Endothelial cell of umbilical vein (primary cell): ENCODE measurements at regions not wholly inside any gene's neighbourhood (a gene's known extent, or its start where the extent isn't known, plus 50 kb on each side); places are given as distances from the start of the nearest gene placed in this dataset.

Experiments used
- BruUV-seq: library from RNA; stranded (reverse); fragments of 400-500 nt; replicated peaks from 2 replicates; lab custom pipeline; 2021; lab: Mats Ljungman, UMichigan
- CTCF ChIA-PET: fragments of 300-600, 350-600 bp; sonication (Branson Sonifier 250); formaldehyde crosslinking; loops from one replicate; lab custom pipeline; 2021; ENCODE audit warnings: antibody characterized with exemption, inconsistent platforms; lab: Charles Lee
- POLR2A ChIA-PET: fragments of 300-600, 350-600 bp; sonication (Branson Sonifier 250); formaldehyde crosslinking; loops from one replicate; lab custom pipeline; 2021; ENCODE audit warnings: antibody characterized with exemption, inconsistent platforms; lab: Charles Lee
- DNase-seq: peaks from one replicate; pipeline ENCODE4 v3.0.0-alpha.2; 2011; ENCODE audit warnings: low read depth, low spot score
- FAIRE-seq: peaks from 2 replicates; lab custom pipeline; 2011; peaks lifted over from hg19 to GRCh38; lab: Jason Lieb, UNC
- H2AFZ ChIP-seq: 2 replicates; pipeline ENCODE4 v1.6.0; 2012; ENCODE audit warnings: low read depth, low read length, control low read depth, inconsistent platforms
- H3K27ac ChIP-seq: 2 replicates; pipeline ENCODE4 v1.5.1; 2011; ENCODE audit warnings: low read depth, mild to moderate bottlenecking, control low read depth, low read length, moderate library complexity; ENCODE audit not compliant: insufficient read depth
- H3K27me3 ChIP-seq, 2 experiments: 2 replicates each; pipeline versions ENCODE4 v1.6.0 to v1.6.1; 2011; ENCODE audit warnings: low read length in 2 of 2, mixed read lengths in 1 of 2; ENCODE audit not compliant: control insufficient read depth in 2 of 2, insufficient read depth in 2 of 2
- H3K36me3 ChIP-seq, 2 experiments: 2 replicates in 1 of 2; 3 replicates in 1 of 2; pipeline ENCODE4 v1.5.1; 2011; ENCODE audit warnings: low read length in 2 of 2, mild to moderate bottlenecking in 1 of 2, moderate library complexity in 1 of 2; ENCODE audit not compliant: control insufficient read depth in 2 of 2, insufficient read depth in 2 of 2; ENCODE audit errors: extremely low read depth in 1 of 2
- H3K4me1 ChIP-seq: 3 replicates; pipeline ENCODE4 v1.5.1; 2011; ENCODE audit warnings: mild to moderate bottlenecking, low read length; ENCODE audit not compliant: control insufficient read depth, insufficient read depth; ENCODE audit errors: extremely low read depth
- H3K4me2 ChIP-seq: 2 replicates; pipeline ENCODE4 v1.6.1; 2011; ENCODE audit warnings: low read length, control low read depth, mixed read lengths; ENCODE audit not compliant: insufficient read depth
- H3K4me3 ChIP-seq, 3 experiments: fragments of 200-600 bp in 1 of 3; sonication (generic), shearing (Covaris generic) in 1 of 3; replicated peaks in 1 of 3; 2 replicates each; pipeline ENCODE4 v1.5.1; 2011 to 2016; ENCODE audit warnings: control low read depth in 3 of 3, low read length in 3 of 3, mild to moderate bottlenecking in 2 of 3, inconsistent platforms in 1 of 3, low read depth in 1 of 3, moderate library complexity in 1 of 3; ENCODE audit not compliant: insufficient read depth in 1 of 3
- H3K79me2 ChIP-seq: 2 replicates; pipeline ENCODE4 v1.6.0; 2012; ENCODE audit warnings: low read length, inconsistent platforms; ENCODE audit not compliant: control insufficient read depth, insufficient read depth
- H3K9ac ChIP-seq: replicated peaks from 2 replicates; pipeline ENCODE3; 2011; ENCODE audit warnings: low read length, control low read depth; ENCODE audit not compliant: insufficient read depth; ENCODE audit errors: extremely low read depth
- H3K9me1 ChIP-seq: replicated peaks from 3 replicates; pipeline ENCODE4 v1.6.0; 2011; ENCODE audit warnings: mild to moderate bottlenecking, low read length; ENCODE audit not compliant: control insufficient read depth, insufficient read depth; ENCODE audit errors: extremely low read depth
- H3K9me3 ChIP-seq: replicated peaks from 2 replicates; pipeline ENCODE4 v1.5.1; 2012; ENCODE audit warnings: low read length, inconsistent platforms; ENCODE audit not compliant: control insufficient read depth, insufficient read depth
- H4K20me1 ChIP-seq: replicated peaks from 2 replicates; pipeline ENCODE3; 2011; ENCODE audit warnings: mild to moderate bottlenecking, low read length; ENCODE audit not compliant: control insufficient read depth, insufficient read depth; ENCODE audit errors: extremely low read depth
- CTCF ChIP-seq, 2 donors: IDR thresholded peaks; 1 replicate in 1 of 2; 2 replicates in 1 of 2; pipeline ENCODE4 v1.5.1; 2011; ENCODE audit warnings: low read length in 2 of 2, mild to moderate bottlenecking in 2 of 2, moderate library complexity in 2 of 2, control low read depth in 1 of 2, inconsistent platforms in 1 of 2, low read depth in 1 of 2; ENCODE audit not compliant: insufficient read depth in 1 of 2; ENCODE audit errors: extremely low read depth in 1 of 2
- EZH2 ChIP-seq: IDR thresholded peaks from 2 replicates; pipeline ENCODE4 v1.6.1; 2012; ENCODE audit warnings: borderline replicate concordance, low read depth, mild to moderate bottlenecking, moderate library complexity, low read length, inconsistent platforms; ENCODE audit not compliant: severe bottlenecking
- FOS ChIP-seq: IDR thresholded peaks from 2 replicates; pipeline ENCODE4 v1.6.1; 2011; ENCODE audit warnings: mild to moderate bottlenecking, low read length, moderate library complexity, borderline replicate concordance; ENCODE audit not compliant: insufficient read depth
- GATA2 ChIP-seq: IDR thresholded peaks from 2 replicates; pipeline ENCODE4 v1.7.0; 2011; ENCODE audit warnings: low read depth, mild to moderate bottlenecking, moderate library complexity, mixed read lengths, low read length; ENCODE audit not compliant: insufficient read length, insufficient read depth
- JUN ChIP-seq: IDR thresholded peaks from 2 replicates; pipeline ENCODE4 v1.6.1; 2011; ENCODE audit warnings: borderline replicate concordance, low read depth; ENCODE audit not compliant: insufficient read length, insufficient read depth
- MYC ChIP-seq: IDR thresholded peaks from one replicate; pipeline ENCODE4 v1.6.1; 2011; ENCODE audit warnings: mild to moderate bottlenecking, low read depth, low read length
- POLR2A ChIP-seq: IDR thresholded peaks from 2 replicates; pipeline ENCODE4 v1.6.1; 2012; ENCODE audit warnings: low read depth, mild to moderate bottlenecking, control low read depth, low read length
- POLR2AphosphoS5 ChIP-seq: IDR thresholded peaks from 2 replicates; pipeline ENCODE4 v1.6.1; 2012; ENCODE audit warnings: low read depth, mild to moderate bottlenecking, control low read depth, low read length, moderate library complexity; ENCODE audit not compliant: insufficient read depth
- dilution Hi-C: fragments of 300-500 bp; cut with MboI; formaldehyde crosslinking; loops from one replicate; pipeline ENCODE4 v1.15.0; 2019; ENCODE audit warnings: low sequenced_read_pairs; ENCODE audit not compliant: extremely low pct_ligation_motif_present
- intact Hi-C: fragments of 100-400 bp; cut with micrococcal nuclease; formaldehyde crosslinking; loops from one replicate; pipeline ENCODE4 v1.10.0; 2022
- TF ChIP-seq, protein P1 (sequence below): IDR thresholded peaks from 2 replicates; pipeline ENCODE4 v1.6.1; 2011; ENCODE audit not compliant: insufficient read depth, insufficient read length

DNA sequence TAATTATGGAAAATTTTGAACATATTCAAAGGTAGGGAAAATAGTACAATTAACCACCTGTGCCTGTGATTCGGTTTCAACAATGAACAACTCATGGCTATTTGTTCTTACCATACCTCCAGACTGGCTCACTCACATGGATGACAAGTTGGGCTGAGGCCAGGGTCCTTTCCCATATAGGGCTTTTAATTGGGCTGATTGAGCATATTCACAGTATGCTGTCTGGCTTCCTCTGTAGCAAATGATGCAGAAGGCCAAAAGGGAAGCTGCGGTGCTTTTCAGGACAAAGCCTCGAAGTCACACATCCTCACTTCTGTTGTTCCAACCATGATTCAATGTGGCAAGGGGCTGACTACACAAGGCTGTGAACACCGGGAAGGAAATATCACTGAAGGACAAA lies 297.5 kb upstream of the SLC16A7 start:
- Histone ChIP-seq H3K9me1 (no peaks in the 10 kb centered on the region), H3K27ac (no peak overlapping the region), H3K4me3 (no peak overlapping the region), H3K36me3 (no peaks in the 10 kb centered on the region), H3K4me1 (no peaks in the 10 kb centered on the region), H3K9me3 (no peaks in the 10 kb centered on the region), H4K20me1 (no peaks in the 10 kb centered on the region), H2AFZ (no peak overlapping the region), H3K79me2 (no peaks in the 10 kb centered on the region), H3K4me2 (no peak overlapping the region), H3K27me3 (no peaks in the 10 kb centered on the region), H3K9ac (no peak overlapping the region)
- no peak for FAIRE-seq
- ChIA-PET POLR2A (no interaction called here), CTCF (no interaction called here)
- no TSS peak for BruUV-seq
- intact Hi-C loops, result no loop called here
- dilution Hi-C loops, result no loop called here
- no peak for DNase-seq
- TF ChIP-seq POLR2AphosphoS5 (no peak), MYC (no peak), POLR2A (no peak), FOS (no peak), EZH2 (no peak), JUN (no peak), GATA2 (no peak), CTCF (IDR thresholded peaks at IDR 0.05; ENCODE audit: extremely low read depth in 1 of 2, insufficient read depth in 1 of 2, low read depth in 1 of 2, low read length in 2 of 2) (no peak)
- TF ChIP-seq, protein P1, sequence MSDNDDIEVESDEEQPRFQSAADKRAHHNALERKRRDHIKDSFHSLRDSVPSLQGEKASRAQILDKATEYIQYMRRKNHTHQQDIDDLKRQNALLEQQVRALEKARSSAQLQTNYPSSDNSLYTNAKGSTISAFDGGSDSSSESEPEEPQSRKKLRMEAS, result no peak
